Pancreas (tissue), 10 donors: ENCODE measurements at regions not wholly inside any gene's neighbourhood (a gene's known extent, or its start where the extent isn't known, plus 50 kb on each side); places are given as distances from the start of the nearest gene placed in this dataset.

Experiments
- ATAC-seq, 4 donors: fragments of 200-7000 bp; cut with Tn5 transposase; one replicate each; pipeline versions ENCODE4 v1.8.0 to v1.9.1; 2020; ENCODE audit warnings: mild to moderate bottlenecking in 4 of 4, moderate library complexity in 4 of 4
- DNase-seq, 6 donors: peaks; one replicate each; pipeline ENCODE4 v3.0.0-alpha.2; 2020
- FAIRE-seq: peaks from 2 replicates; lab custom pipeline; 2012; peaks lifted over from hg19 to GRCh38; lab: Jason Lieb, UNC
- H3K27ac ChIP-seq, 4 donors: fragments of 200-600 bp; sonication (generic); 1 replicate in 3 of 4; 2 replicates in 1 of 4; pipeline versions ENCODE4 v1.5.0 to v1.8.0; 2020
- H3K27me3 ChIP-seq, 4 donors: fragments of 200-600 bp; one replicate each; pipeline ENCODE4 v1.8.0; 2021
- H3K36me3 ChIP-seq, 3 donors: fragments of 200-600 bp; sonication (generic) in 1 of 3; one replicate each; pipeline versions ENCODE4 v1.5.0 to v1.8.0; 2020 to 2021
- H3K4me1 ChIP-seq, 3 donors: fragments of 200-600 bp; one replicate each; pipeline ENCODE4 v1.8.0; 2021
- H3K4me3 ChIP-seq, 4 donors: fragments of 200-600 bp; sonication (generic) in 2 of 4; one replicate each; pipeline versions ENCODE4 v1.5.0 to v1.8.0; 2020 to 2021
- H3K9me3 ChIP-seq, 4 donors: fragments of 200-600 bp; one replicate each; pipeline ENCODE4 v1.8.0; 2021
- WGBS, 2 donors: extraction: QIAGEN DNeasy Blood & Tissue Kit; methylation state at CpG; one replicate each; pipeline ENCODE4 v1.1.7; 2013; 5-methylcytosine and 5-hydroxymethylcytosine counted together
- intact Hi-C, 3 donors: fragments of 100-400 bp; cut with DNase I; formaldehyde crosslinking; loops; one replicate each; pipeline versions ENCODE4 v1.11.1 to v1.14.2; 2022
- TF ChIP-seq, protein P1 (sequence below), 4 donors: fragments of 200-600 bp; sonication (generic) in 3 of 4; IDR thresholded peaks; one replicate each; pipeline versions ENCODE4 v1.5.0 to v1.8.0; 2021; ENCODE audit warnings: antibody characterized with exemption in 4 of 4
- donor health status: healthy with polysubstance abuse.
- donor health status: DM: no; HTN: no; CAD: no; lungs with moderate emphysema.
- donor health status: DM: no; HTN: no; CAD: no.
- donor health status: control.
- donor health status: control.
- donor health status: Bipolar disorder and iron deficiency.
- donor health status: DM: yes; HTN: yes; CAD: no.
- donor health status: DM: no; HTN: no; CAD: no.
- donor health status: DM: no; HTN: no; CAD: no.
- donor health status: DM: yes; HTN: yes; CAD: no.

DNA sequence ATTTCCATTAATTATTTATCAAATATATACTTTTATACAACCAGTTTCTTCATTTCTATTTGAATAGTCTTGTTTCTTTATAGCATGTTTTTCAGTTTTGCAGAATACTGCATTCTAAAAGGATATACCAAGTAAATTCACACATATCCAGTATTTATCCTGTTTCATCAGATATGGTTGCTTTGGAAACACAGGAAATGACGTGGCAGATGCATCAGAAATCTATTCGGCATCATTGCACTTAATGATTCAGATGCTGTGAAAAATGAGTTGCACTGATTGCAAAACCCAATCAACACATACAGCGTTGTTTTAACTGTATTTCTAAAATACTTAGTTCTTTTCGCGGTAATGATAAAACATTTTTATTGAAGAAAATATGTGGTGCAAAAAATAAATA is 594.9 kb downstream of the CDH26 start:
- TF ChIP-seq, protein P1, sequence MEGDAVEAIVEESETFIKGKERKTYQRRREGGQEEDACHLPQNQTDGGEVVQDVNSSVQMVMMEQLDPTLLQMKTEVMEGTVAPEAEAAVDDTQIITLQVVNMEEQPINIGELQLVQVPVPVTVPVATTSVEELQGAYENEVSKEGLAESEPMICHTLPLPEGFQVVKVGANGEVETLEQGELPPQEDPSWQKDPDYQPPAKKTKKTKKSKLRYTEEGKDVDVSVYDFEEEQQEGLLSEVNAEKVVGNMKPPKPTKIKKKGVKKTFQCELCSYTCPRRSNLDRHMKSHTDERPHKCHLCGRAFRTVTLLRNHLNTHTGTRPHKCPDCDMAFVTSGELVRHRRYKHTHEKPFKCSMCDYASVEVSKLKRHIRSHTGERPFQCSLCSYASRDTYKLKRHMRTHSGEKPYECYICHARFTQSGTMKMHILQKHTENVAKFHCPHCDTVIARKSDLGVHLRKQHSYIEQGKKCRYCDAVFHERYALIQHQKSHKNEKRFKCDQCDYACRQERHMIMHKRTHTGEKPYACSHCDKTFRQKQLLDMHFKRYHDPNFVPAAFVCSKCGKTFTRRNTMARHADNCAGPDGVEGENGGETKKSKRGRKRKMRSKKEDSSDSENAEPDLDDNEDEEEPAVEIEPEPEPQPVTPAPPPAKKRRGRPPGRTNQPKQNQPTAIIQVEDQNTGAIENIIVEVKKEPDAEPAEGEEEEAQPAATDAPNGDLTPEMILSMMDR (IDR thresholded peaks at IDR 0.05) = no peak
- Histone ChIP-seq H3K27ac (no peak overlapping the region), H3K4me1 (no peaks in the 10 kb centered on the region), H3K4me3 (no peak overlapping the region), H3K36me3 (no peaks in the 10 kb centered on the region), H3K27me3 (peaks cover 0 to 10% (median 0%) of the 10 kb centered on the region in 4 donors), H3K9me3 (no peaks in the 10 kb centered on the region)
- FAIRE-seq = no peak
- no peak for ATAC-seq
- WGBS, 2 donors = 66 to 78% methylated on average over 5 of the region's 5 CpGs
- DNase-seq = no peak
- intact Hi-C loops = no loop called here

DNA sequence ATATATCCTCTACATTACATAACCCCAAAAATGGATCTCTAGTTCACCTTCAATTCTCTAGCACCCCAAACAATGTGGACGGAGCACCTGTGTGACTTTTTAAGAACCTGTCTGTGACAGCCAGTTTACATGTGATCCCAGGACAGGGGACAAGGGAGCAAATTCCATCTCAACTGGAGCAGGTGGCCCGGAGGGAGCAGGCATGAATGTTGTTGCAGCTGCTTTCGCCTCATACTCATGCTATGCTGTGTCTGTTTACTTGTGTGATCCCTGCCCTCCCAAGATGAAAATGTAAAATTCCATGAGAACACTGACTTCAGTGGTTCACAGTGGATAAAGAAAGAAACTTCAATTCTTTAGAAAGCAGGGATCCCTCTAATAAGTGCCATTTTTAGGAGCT is 600.3 kb downstream of the CDH26 start:
- Histone ChIP-seq H3K27me3 (no peaks in the 10 kb centered on the region), H3K4me1 (no peaks in the 10 kb centered on the region), H3K9me3 (no peaks in the 10 kb centered on the region), H3K36me3 (no peaks in the 10 kb centered on the region), H3K4me3 (no peak overlapping the region), H3K27ac (no peak overlapping the region)
- FAIRE-seq (no peak), DNase-seq (no peak), ATAC-seq (no peak)
- TF ChIP-seq, protein P1 (IDR thresholded peaks at IDR 0.05) = no peak
- intact Hi-C loops = no loop called here
- WGBS, 2 donors = 52 to 60% methylated on average over 3 of the region's 3 CpGs

DNA sequence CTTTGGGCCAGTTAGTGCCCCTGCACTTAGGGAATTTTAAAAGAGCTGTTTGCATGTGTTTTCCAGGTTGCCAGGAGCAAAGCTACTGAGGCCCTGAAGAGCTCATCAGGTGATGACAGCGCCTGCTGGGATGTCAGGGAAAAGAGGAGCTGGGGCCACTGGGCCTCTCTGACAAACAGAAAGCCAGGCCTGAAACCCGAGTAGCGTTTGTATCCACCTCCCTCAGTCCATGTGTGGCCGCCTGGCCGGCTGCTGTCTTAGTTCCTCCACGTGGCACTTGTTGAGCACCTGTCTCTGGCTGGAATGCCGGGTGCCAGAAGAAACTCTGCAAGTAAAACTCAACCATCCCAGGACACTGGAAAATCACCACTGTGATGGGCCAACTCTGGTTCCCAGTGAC is 601.2 kb downstream of the CDH26 start:
- H3K4me3 ChIP-seq = no peak overlapping the region
- DNase-seq (no peak), ATAC-seq (no peak), FAIRE-seq (no peak)
- WGBS, 2 donors = 17 to 26% methylated on average over 7 of the region's 7 CpGs
- H3K27ac ChIP-seq = no peak overlapping the region
- H3K9me3 ChIP-seq = no peaks in the 10 kb centered on the region
- no peaks in the 10 kb centered on the region for H3K4me1 ChIP-seq
- H3K36me3 ChIP-seq = no peaks in the 10 kb centered on the region
- TF ChIP-seq, protein P1 (IDR thresholded peaks at IDR 0.05) = no peak
- intact Hi-C loops = no loop called here
- H3K27me3 ChIP-seq = no peaks in the 10 kb centered on the region

DNA sequence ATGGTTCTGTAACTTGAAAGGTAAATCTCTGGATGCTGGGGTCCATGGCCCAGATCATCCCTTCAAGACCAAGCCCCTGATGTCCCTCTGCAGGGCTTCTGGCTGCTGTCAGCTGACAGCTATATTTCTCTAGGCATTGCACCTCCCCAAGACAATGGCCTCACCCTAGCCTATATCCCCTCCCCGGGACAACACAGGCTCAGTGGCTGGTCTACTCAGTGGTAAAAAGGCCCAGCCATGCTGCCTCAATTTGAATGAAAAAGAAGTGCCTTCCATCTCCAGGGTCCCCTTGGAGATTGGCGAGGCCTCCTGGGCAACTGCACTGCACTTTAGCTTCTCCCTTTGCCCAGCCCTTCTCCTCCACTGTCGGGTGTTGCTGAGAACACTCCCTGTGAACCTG is 602.8 kb downstream of the CDH26 start:
- no peaks in the 10 kb centered on the region for H3K9me3 ChIP-seq
- FAIRE-seq = no peak
- WGBS, 2 donors = 57 to 74% methylated on average over 3 of the region's 3 CpGs
- no peak overlapping the region for H3K27ac ChIP-seq
- H3K4me3 ChIP-seq = no peak overlapping the region
- intact Hi-C loops = no loop called here
- H3K4me1 ChIP-seq = no peaks in the 10 kb centered on the region
- H3K27me3 ChIP-seq = no peaks in the 10 kb centered on the region
- H3K36me3 ChIP-seq = no peaks in the 10 kb centered on the region
- TF ChIP-seq, protein P1 (IDR thresholded peaks at IDR 0.05) = no peak
- ATAC-seq = no peak
- no peak for DNase-seq

DNA sequence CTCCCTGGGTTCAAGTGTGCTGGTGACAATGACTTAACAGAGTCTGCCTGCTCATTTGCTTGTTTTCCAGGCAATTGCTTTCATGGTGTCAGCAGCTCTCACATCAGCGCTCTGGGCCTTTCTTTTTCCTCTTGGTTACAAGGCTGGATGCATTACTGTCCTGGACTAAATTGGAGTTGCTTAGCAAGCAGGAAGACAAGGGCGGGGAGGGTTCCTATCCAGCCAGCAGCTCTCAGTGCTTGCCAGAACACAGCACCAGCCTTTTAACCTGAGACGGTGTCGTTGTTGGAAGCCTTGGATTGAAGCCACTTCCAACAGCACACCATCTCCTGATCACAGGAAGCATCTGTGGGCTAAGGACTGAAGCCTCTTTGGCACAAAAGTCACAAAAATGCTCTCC is 606.9 kb downstream of the CDH26 start:
- FAIRE-seq = no peak
- no peak overlapping the region for H3K27ac ChIP-seq
- H3K4me1 ChIP-seq = no peaks in the 10 kb centered on the region
- H3K9me3 ChIP-seq = no peaks in the 10 kb centered on the region
- intact Hi-C loops = no loop called here
- no peaks in the 10 kb centered on the region for H3K36me3 ChIP-seq
- WGBS, 2 donors = 59 to 64% methylated on average over 4 of the region's 4 CpGs
- H3K27me3 ChIP-seq = peaks cover 0 to 4% (median 0%) of the 10 kb centered on the region in 4 donors
- ATAC-seq = peak in 1 of 4 donors; percentile 52
- no peak for DNase-seq
- H3K4me3 ChIP-seq = no peak overlapping the region
- TF ChIP-seq, protein P1 (IDR thresholded peaks at IDR 0.05) = no peak
